WTC11 (cell line): ENCODE measurements at regions not wholly inside any gene's neighbourhood (a gene's known extent, or its start where the extent isn't known, plus 50 kb on each side); places are given as distances from the start of the nearest gene placed in this dataset.

ENCODE experiments used
- ATAC-seq: fragments of 200-7000 bp; cut with Tn5 transposase; 2 replicates; pipeline ENCODE4 v1.10.0; 2021; ENCODE audit warnings: mild to moderate bottlenecking, moderate library complexity
- CTCF ChIA-PET: fragments of 300-600 bp; sonication (Branson Sonifier 250); formaldehyde crosslinking; loops from one replicate; lab custom pipeline; 2021; ENCODE audit warnings: antibody characterized with exemption; lab: Charles Lee
- POLR2A ChIA-PET: fragments of 350-600 bp; sonication (Branson Sonifier 250); formaldehyde crosslinking; loops from one replicate; lab custom pipeline; 2021; ENCODE audit warnings: antibody characterized with exemption; lab: Charles Lee
- DNase-seq: peaks from one replicate; pipeline ENCODE4 v3.0.0; 2021; ENCODE audit warnings: low spot score
- H3K27ac Mint-ChIP-seq: 2 replicates; pipeline ENCODE4 v1.8.0; 2021; ENCODE audit warnings: mixed read lengths
- H3K27me3 Mint-ChIP-seq: 2 replicates; pipeline ENCODE4 v1.8.0; 2021; ENCODE audit warnings: low read depth, mild to moderate bottlenecking, moderate library complexity, mixed read lengths
- H3K36me3 Mint-ChIP-seq: 2 replicates; pipeline ENCODE4 v1.8.0; 2021; ENCODE audit warnings: mixed read lengths
- H3K4me1 Mint-ChIP-seq: 2 replicates; pipeline ENCODE4 v1.8.0; 2022; ENCODE audit warnings: mixed read lengths
- H3K4me3 Mint-ChIP-seq: 2 replicates; pipeline ENCODE4 v1.8.0; 2021; ENCODE audit warnings: mild to moderate bottlenecking, moderate library complexity, mixed read lengths
- H3K9me3 Mint-ChIP-seq: 2 replicates; pipeline ENCODE4 v1.8.0; 2021; ENCODE audit warnings: mixed read lengths
- ATF1 ChIP-seq: sonication (generic); formaldehyde crosslinking; IDR thresholded peaks from 2 replicates; pipeline ENCODE4 v1.8.1; 2023; ENCODE audit warnings: mild to moderate bottlenecking, moderate library complexity, missing genetic modification reagents
- CREB1 ChIP-seq: sonication (generic); formaldehyde crosslinking; IDR thresholded peaks from 2 replicates; pipeline ENCODE4 v1.8.0; 2023; ENCODE audit warnings: mild to moderate bottlenecking, missing genetic modification reagents
- CREM ChIP-seq: sonication (generic); formaldehyde crosslinking; IDR thresholded peaks from 2 replicates; pipeline ENCODE4 v1.8.1; 2022; ENCODE audit warnings: mild to moderate bottlenecking, missing genetic modification reagents, moderate library complexity
- FOXK1 ChIP-seq: sonication (generic); formaldehyde crosslinking; IDR thresholded peaks from 2 replicates; pipeline ENCODE4 v1.8.0; 2022; ENCODE audit warnings: mild to moderate bottlenecking, moderate library complexity, missing genetic modification reagents
- IRF2 ChIP-seq: sonication (generic); formaldehyde crosslinking; IDR thresholded peaks from 2 replicates; pipeline ENCODE4 v1.8.0; 2022; ENCODE audit warnings: low read depth, missing genetic modification reagents, borderline replicate concordance
- JUN ChIP-seq: sonication (generic); formaldehyde crosslinking; IDR thresholded peaks from 2 replicates; pipeline ENCODE4 v1.8.0; 2023; ENCODE audit warnings: mild to moderate bottlenecking, missing genetic modification reagents
- MXD4 ChIP-seq: fragments of 250-450 bp; sonication (Bioruptor Pico); IDR thresholded peaks from 2 replicates; pipeline ENCODE4 v1.8.0; 2021; ENCODE audit warnings: mild to moderate bottlenecking, moderate library complexity, borderline replicate concordance
- NR2C2 ChIP-seq: sonication (generic); formaldehyde crosslinking; IDR thresholded peaks from 2 replicates; pipeline ENCODE4 v1.8.0; 2022; ENCODE audit warnings: mild to moderate bottlenecking, missing genetic modification reagents
- PRRX2 ChIP-seq: fragments of 250-450 bp; sonication (Bioruptor Pico); IDR thresholded peaks from 2 replicates; pipeline ENCODE4 v1.8.0; 2021; ENCODE audit warnings: mild to moderate bottlenecking
- SMAD3 ChIP-seq: sonication (generic); formaldehyde crosslinking; IDR thresholded peaks from 2 replicates; pipeline ENCODE4 v1.8.0; 2022; ENCODE audit warnings: missing genetic modification reagents, mild to moderate bottlenecking, borderline replicate concordance
- TCF7 ChIP-seq: sonication (generic); formaldehyde crosslinking; IDR thresholded peaks from 2 replicates; pipeline ENCODE4 v1.8.0; 2022; ENCODE audit warnings: mild to moderate bottlenecking, low read depth, missing genetic modification reagents, moderate library complexity
- ZBTB21 ChIP-seq: sonication (generic); formaldehyde crosslinking; IDR thresholded peaks from 2 replicates; pipeline ENCODE4 v1.8.1; 2023; ENCODE audit warnings: mild to moderate bottlenecking, missing genetic modification reagents, borderline replicate concordance
- ZNF138 ChIP-seq: sonication (generic); formaldehyde crosslinking; conservative IDR thresholded peaks from 2 replicates; pipeline ENCODE4 v1.8.1; 2022; ENCODE audit warnings: mild to moderate bottlenecking, moderate library complexity, missing genetic modification reagents
- ZNF263 ChIP-seq: sonication (generic); formaldehyde crosslinking; IDR thresholded peaks from 2 replicates; pipeline ENCODE4 v1.8.1; 2022; ENCODE audit warnings: low read depth, mild to moderate bottlenecking, moderate library complexity, missing genetic modification reagents
- ZNF416 ChIP-seq: fragments of 250-450 bp; sonication (Bioruptor Pico); IDR thresholded peaks from 2 replicates; pipeline ENCODE4 v1.9.0; 2021; ENCODE audit warnings: mild to moderate bottlenecking, inconsistent platforms
- ZNF423 ChIP-seq: fragments of 250-450 bp; sonication (Bioruptor Pico); IDR thresholded peaks from 2 replicates; pipeline ENCODE4 v2.1.2; 2022; ENCODE audit warnings: mild to moderate bottlenecking, moderate library complexity
- TF ChIP-seq, protein P1 (sequence below): sonication (generic); formaldehyde crosslinking; IDR thresholded peaks from 2 replicates; pipeline ENCODE4 v1.8.1; 2022; ENCODE audit warnings: mild to moderate bottlenecking, moderate library complexity, missing genetic modification reagents
- TF ChIP-seq, protein P2 (sequence below): fragments of 250-450 bp; sonication (Bioruptor Pico); IDR thresholded peaks from 2 replicates; pipeline ENCODE4 v2.1.2; 2022; ENCODE audit warnings: mild to moderate bottlenecking, moderate library complexity
- TF ChIP-seq, protein P3 (sequence below): fragments of 250-450 bp; sonication (Bioruptor Pico); IDR thresholded peaks from 2 replicates; pipeline ENCODE4 v1.9.0; 2021; ENCODE audit warnings: mild to moderate bottlenecking
- TF ChIP-seq, protein P4 (sequence below): sonication (generic); formaldehyde crosslinking; IDR thresholded peaks from 2 replicates; pipeline ENCODE4 v1.8.1; 2022; ENCODE audit warnings: low read depth, mild to moderate bottlenecking, moderate library complexity, missing genetic modification reagents, borderline replicate concordance
- TF ChIP-seq, protein P5 (sequence below): sonication (generic); formaldehyde crosslinking; conservative IDR thresholded peaks from 2 replicates; pipeline ENCODE4 v1.8.1; 2022; ENCODE audit warnings: mild to moderate bottlenecking, missing genetic modification reagents
- TF ChIP-seq, protein P6 (sequence below): sonication (generic); formaldehyde crosslinking; IDR thresholded peaks from 2 replicates; pipeline ENCODE4 v1.8.0; 2022; ENCODE audit warnings: mild to moderate bottlenecking, missing genetic modification reagents
- TF ChIP-seq, protein P7 (sequence below): sonication (generic); formaldehyde crosslinking; IDR thresholded peaks from 2 replicates; pipeline ENCODE4 v1.8.1; 2022; ENCODE audit warnings: mild to moderate bottlenecking, missing genetic modification reagents, moderate library complexity, borderline replicate concordance
- TF ChIP-seq, protein P8 (sequence below): sonication (generic); formaldehyde crosslinking; IDR thresholded peaks from 2 replicates; pipeline ENCODE4 v1.8.0; 2022; ENCODE audit warnings: mild to moderate bottlenecking, missing genetic modification reagents
- TF ChIP-seq, protein P9 (sequence below): sonication (generic); formaldehyde crosslinking; IDR thresholded peaks from 2 replicates; pipeline ENCODE4 v1.8.1; 2023; ENCODE audit warnings: mild to moderate bottlenecking, missing genetic modification reagents

DNA sequence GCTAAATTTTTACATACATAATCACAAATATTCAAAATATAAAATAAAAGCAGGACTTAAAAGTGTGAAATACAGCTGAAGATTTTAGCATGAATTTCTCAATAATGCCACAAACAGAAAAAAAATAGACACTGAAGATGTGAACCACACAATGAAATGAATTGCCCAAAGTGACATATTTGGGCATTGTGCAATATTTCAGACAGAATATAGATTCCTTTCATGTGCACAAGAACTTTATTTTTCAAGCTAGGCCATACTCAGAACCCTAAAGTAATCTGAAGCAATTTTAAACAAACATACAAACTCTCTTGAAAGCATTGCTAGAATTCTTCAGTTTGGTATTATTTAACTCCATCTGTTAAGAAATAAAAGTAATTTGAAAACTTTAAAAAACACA is 764.1 kb downstream of the STIM2 start (continued):
- TF ChIP-seq NR2C2 (CRISPR knock-in tag) (no peak), ZNF263 (CRISPR knock-in tag) (no peak), JUN (CRISPR knock-in tag) (no peak), CREB1 (no peak), ZNF423 (CRISPR knock-in tag) (no peak), ATF1 (CRISPR knock-in tag) (no peak)
- TF ChIP-seq, protein P1, sequence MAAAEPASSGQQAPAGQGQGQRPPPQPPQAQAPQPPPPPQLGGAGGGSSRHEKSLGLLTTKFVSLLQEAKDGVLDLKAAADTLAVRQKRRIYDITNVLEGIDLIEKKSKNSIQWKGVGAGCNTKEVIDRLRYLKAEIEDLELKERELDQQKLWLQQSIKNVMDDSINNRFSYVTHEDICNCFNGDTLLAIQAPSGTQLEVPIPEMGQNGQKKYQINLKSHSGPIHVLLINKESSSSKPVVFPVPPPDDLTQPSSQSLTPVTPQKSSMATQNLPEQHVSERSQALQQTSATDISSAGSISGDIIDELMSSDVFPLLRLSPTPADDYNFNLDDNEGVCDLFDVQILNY (CRISPR knock-in tag): no peak
- TF ChIP-seq, protein P2, sequence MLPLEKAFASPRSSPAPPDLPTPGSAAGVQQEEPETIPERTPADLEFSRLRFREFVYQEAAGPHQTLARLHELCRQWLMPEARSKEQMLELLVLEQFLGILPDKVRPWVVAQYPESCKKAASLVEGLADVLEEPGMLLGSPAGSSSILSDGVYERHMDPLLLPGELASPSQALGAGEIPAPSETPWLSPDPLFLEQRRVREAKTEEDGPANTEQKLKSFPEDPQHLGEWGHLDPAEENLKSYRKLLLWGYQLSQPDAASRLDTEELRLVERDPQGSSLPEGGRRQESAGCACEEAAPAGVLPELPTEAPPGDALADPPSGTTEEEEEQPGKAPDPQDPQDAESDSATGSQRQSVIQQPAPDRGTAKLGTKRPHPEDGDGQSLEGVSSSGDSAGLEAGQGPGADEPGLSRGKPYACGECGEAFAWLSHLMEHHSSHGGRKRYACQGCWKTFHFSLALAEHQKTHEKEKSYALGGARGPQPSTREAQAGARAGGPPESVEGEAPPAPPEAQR (CRISPR knock-in tag): no peak
- TF ChIP-seq, protein P3, sequence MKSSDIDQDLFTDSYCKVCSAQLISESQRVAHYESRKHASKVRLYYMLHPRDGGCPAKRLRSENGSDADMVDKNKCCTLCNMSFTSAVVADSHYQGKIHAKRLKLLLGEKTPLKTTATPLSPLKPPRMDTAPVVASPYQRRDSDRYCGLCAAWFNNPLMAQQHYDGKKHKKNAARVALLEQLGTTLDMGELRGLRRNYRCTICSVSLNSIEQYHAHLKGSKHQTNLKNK (CRISPR knock-in tag): no peak
- TF ChIP-seq, protein P4, sequence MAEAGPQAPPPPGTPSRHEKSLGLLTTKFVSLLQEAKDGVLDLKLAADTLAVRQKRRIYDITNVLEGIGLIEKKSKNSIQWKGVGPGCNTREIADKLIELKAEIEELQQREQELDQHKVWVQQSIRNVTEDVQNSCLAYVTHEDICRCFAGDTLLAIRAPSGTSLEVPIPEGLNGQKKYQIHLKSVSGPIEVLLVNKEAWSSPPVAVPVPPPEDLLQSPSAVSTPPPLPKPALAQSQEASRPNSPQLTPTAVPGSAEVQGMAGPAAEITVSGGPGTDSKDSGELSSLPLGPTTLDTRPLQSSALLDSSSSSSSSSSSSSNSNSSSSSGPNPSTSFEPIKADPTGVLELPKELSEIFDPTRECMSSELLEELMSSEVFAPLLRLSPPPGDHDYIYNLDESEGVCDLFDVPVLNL (CRISPR knock-in tag): no peak
- TF ChIP-seq, all 79 proteins: peak for 0

DNA sequence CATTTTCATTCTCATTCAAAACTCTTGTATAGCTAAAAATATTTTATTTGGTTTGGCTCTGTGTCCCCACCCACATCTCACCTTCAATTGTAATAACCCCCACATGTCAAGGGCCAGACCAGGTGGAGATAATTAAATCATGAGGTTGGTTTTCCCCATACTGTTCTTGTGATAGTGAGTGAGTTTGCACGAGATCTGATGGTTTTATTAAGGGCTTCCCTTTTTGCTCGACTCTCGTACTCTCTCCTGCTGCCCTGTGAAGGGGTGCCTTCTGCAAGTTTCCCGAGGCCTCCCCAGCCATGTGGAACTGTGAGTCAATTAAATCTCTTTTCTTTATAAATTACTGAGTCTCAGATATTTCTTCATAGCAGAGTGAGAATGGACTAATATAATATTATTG is 768.0 kb downstream of the STIM2 start:
- DNase-seq (no peak), ATAC-seq (no peak)
- no peaks in the 10 kb centered on the region for H3K9me3 Mint-ChIP-seq
- no peak overlapping the region for H3K4me3 Mint-ChIP-seq
- POLR2A ChIA-PET: no interaction called here
- H3K27ac Mint-ChIP-seq: no peak overlapping the region
- no peaks in the 10 kb centered on the region for H3K36me3 Mint-ChIP-seq
- H3K4me1 Mint-ChIP-seq: peaks cover 3% of the 10 kb centered on the region; the same call in 1 of the 2 replicates
- H3K27me3 Mint-ChIP-seq: no peaks in the 10 kb centered on the region
- TF ChIP-seq PRRX2 (CRISPR knock-in tag) (no peak), ZNF138 (no peak), ATF1 (CRISPR knock-in tag) (no peak), IRF2 (no peak), FOXK1 (CRISPR knock-in tag) (no peak), ZNF416 (CRISPR knock-in tag) (no peak), SMAD3 (CRISPR knock-in tag) (no peak), ZBTB21 (CRISPR knock-in tag) (no peak), MXD4 (CRISPR knock-in tag) (no peak), CREM (no peak), ZNF263 (CRISPR knock-in tag) (no peak), TCF7 (CRISPR knock-in tag) (no peak)
- TF ChIP-seq, protein P5, sequence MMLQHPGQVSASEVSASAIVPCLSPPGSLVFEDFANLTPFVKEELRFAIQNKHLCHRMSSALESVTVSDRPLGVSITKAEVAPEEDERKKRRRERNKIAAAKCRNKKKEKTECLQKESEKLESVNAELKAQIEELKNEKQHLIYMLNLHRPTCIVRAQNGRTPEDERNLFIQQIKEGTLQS: no peak
- TF ChIP-seq, protein P6, sequence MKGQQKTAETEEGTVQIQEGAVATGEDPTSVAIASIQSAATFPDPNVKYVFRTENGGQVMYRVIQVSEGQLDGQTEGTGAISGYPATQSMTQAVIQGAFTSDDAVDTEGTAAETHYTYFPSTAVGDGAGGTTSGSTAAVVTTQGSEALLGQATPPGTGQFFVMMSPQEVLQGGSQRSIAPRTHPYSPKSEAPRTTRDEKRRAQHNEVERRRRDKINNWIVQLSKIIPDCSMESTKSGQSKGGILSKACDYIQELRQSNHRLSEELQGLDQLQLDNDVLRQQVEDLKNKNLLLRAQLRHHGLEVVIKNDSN: no peak
- TF ChIP-seq, protein P7, sequence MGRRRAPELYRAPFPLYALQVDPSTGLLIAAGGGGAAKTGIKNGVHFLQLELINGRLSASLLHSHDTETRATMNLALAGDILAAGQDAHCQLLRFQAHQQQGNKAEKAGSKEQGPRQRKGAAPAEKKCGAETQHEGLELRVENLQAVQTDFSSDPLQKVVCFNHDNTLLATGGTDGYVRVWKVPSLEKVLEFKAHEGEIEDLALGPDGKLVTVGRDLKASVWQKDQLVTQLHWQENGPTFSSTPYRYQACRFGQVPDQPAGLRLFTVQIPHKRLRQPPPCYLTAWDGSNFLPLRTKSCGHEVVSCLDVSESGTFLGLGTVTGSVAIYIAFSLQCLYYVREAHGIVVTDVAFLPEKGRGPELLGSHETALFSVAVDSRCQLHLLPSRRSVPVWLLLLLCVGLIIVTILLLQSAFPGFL (CRISPR knock-in tag): no peak
- TF ChIP-seq, protein P8, sequence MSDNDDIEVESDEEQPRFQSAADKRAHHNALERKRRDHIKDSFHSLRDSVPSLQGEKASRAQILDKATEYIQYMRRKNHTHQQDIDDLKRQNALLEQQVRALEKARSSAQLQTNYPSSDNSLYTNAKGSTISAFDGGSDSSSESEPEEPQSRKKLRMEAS (CRISPR knock-in tag): no peak
- TF ChIP-seq, protein P9, sequence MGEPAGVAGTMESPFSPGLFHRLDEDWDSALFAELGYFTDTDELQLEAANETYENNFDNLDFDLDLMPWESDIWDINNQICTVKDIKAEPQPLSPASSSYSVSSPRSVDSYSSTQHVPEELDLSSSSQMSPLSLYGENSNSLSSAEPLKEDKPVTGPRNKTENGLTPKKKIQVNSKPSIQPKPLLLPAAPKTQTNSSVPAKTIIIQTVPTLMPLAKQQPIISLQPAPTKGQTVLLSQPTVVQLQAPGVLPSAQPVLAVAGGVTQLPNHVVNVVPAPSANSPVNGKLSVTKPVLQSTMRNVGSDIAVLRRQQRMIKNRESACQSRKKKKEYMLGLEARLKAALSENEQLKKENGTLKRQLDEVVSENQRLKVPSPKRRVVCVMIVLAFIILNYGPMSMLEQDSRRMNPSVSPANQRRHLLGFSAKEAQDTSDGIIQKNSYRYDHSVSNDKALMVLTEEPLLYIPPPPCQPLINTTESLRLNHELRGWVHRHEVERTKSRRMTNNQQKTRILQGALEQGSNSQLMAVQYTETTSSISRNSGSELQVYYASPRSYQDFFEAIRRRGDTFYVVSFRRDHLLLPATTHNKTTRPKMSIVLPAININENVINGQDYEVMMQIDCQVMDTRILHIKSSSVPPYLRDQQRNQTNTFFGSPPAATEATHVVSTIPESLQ: no peak
- TF ChIP-seq, protein P3 (CRISPR knock-in tag): no peak
- TF ChIP-seq, all 79 proteins: peak for 0
- CTCF ChIA-PET: no interaction called here
